ENCODE measurements at regions not wholly inside any gene's neighbourhood (a gene's known extent, or its start where the extent isn't known, plus 50 kb on each side); places are given as distances from the start of the nearest gene placed in this dataset.

- peaks cover 30% of the 10 kb centered on the region for H3K4me1 ChIP-seq (ENCODE audit: control insufficient read depth, extremely low read depth, insufficient read depth, low read length)
- FAIRE-seq (peak; percentile 99), DNase-seq (ENCODE audit: low read depth, low spot score) (peak; percentile 93)
- H3K9ac ChIP-seq (ENCODE audit: control insufficient read depth, extremely low read depth, insufficient read depth, low read length), result no peak overlapping the region
- no peaks in the 10 kb centered on the region for H3K27me3 ChIP-seq (ENCODE audit: control insufficient read depth, extremely low read depth, insufficient read depth, low read length)
- peak overlapping the region; percentile 68 for H3K4me2 ChIP-seq (ENCODE audit: control insufficient read depth, extremely low read depth, insufficient read depth, low read depth, low read length)
- no peak for TF ChIP-seq EZH2 (IDR thresholded peaks at IDR 0.05; ENCODE audit: low read length)
- TF ChIP-seq, protein P1, sequence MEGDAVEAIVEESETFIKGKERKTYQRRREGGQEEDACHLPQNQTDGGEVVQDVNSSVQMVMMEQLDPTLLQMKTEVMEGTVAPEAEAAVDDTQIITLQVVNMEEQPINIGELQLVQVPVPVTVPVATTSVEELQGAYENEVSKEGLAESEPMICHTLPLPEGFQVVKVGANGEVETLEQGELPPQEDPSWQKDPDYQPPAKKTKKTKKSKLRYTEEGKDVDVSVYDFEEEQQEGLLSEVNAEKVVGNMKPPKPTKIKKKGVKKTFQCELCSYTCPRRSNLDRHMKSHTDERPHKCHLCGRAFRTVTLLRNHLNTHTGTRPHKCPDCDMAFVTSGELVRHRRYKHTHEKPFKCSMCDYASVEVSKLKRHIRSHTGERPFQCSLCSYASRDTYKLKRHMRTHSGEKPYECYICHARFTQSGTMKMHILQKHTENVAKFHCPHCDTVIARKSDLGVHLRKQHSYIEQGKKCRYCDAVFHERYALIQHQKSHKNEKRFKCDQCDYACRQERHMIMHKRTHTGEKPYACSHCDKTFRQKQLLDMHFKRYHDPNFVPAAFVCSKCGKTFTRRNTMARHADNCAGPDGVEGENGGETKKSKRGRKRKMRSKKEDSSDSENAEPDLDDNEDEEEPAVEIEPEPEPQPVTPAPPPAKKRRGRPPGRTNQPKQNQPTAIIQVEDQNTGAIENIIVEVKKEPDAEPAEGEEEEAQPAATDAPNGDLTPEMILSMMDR (optimal IDR thresholded peaks at IDR 0.05 in 1 of 3, IDR thresholded peaks at IDR 0.05 in 1 of 3, conservative IDR thresholded peaks at IDR 0.05 in 1 of 3; ENCODE audit: extremely low read depth in 1 of 3, insufficient read depth in 2 of 3, low read length in 3 of 3), result no peak
- H4K20me1 ChIP-seq (ENCODE audit: control insufficient read depth, extremely low read depth, insufficient read depth, low read length), result no peaks in the 10 kb centered on the region
- dilution Hi-C loops (cut with MboI; ENCODE audit: extremely low pct_ligation_motif_present, low sequenced_read_pairs), result no loop called here
- peak overlapping the region; percentile 21 for H2AFZ ChIP-seq (ENCODE audit: control insufficient read depth, low read length)
- no peaks in the 10 kb centered on the region for H3K9me1 ChIP-seq (ENCODE audit: control insufficient read depth, extremely low read depth, insufficient read depth, low read length)
- peak overlapping the region; percentile 64 for H3K27ac ChIP-seq (ENCODE audit: control insufficient read depth, insufficient read depth, low read length)
- H3K36me3 ChIP-seq (ENCODE audit: control insufficient read depth in 2 of 2, extremely low read depth in 1 of 2, insufficient read depth in 2 of 2, low read length in 2 of 2), result no peaks in the 10 kb centered on the region
- peak overlapping the region; percentile 1 to 15 (median 3) for H3K4me3 ChIP-seq (ENCODE audit: control insufficient read depth in 2 of 3, extremely low read depth in 1 of 3, insufficient read depth in 2 of 3, low read depth in 1 of 3, low read length in 3 of 3)
- H3K79me2 ChIP-seq (ENCODE audit: control insufficient read depth, insufficient read depth, low read length), result no peaks in the 10 kb centered on the region
- no peaks in the 10 kb centered on the region for H3K9me3 ChIP-seq (ENCODE audit: control insufficient read depth, low read depth, low read length)
Measured at GRCh38 chr4:123832173-123833026, 435.8 kb downstream of the SPRY1 start.

DNA sequence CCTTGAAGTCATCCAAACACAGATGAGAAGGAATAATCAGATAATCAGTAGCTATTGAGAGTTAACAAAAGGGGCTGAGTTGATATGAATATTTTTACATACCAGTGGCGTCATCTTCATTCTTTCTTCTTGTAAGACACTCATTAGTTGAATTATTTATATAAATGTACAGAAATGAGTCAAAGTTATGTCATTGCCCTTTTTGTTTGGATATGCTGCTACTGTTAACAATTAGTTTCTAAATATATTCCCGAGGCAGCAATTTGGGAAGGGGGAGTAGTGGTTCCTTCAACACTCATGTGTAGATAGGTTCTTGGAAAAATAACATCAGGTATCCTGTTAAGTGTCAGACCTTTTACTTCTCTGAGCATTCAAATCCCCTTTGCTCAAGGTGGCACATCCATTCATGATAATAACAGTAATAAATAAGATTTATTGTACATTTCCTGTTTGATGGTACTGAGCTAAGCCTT lies 436.6 kb downstream of the SPRY1 start:
- dilution Hi-C loops (cut with MboI; ENCODE audit: extremely low pct_ligation_motif_present, low sequenced_read_pairs), result no loop called here
- no peaks in the 10 kb centered on the region for H3K36me3 ChIP-seq (ENCODE audit: control insufficient read depth in 2 of 2, extremely low read depth in 1 of 2, insufficient read depth in 2 of 2, low read length in 2 of 2)
- no peaks in the 10 kb centered on the region for H4K20me1 ChIP-seq (ENCODE audit: control insufficient read depth, extremely low read depth, insufficient read depth, low read length)
- no peak overlapping the region for H3K4me2 ChIP-seq (ENCODE audit: control insufficient read depth, extremely low read depth, insufficient read depth, low read depth, low read length)
- H3K9me3 ChIP-seq (ENCODE audit: control insufficient read depth, low read depth, low read length), result no peaks in the 10 kb centered on the region
- H3K27ac ChIP-seq (ENCODE audit: control insufficient read depth, insufficient read depth, low read length), result peak overlapping the region; percentile 64
- H3K4me1 ChIP-seq (ENCODE audit: control insufficient read depth, extremely low read depth, insufficient read depth, low read length), result peaks cover 30% of the 10 kb centered on the region
- no peaks in the 10 kb centered on the region for H3K9me1 ChIP-seq (ENCODE audit: control insufficient read depth, extremely low read depth, insufficient read depth, low read length)
- FAIRE-seq (no peak), DNase-seq (ENCODE audit: low read depth, low spot score) (peak; percentile 21)
- no peak overlapping the region for H2AFZ ChIP-seq (ENCODE audit: control insufficient read depth, low read length)
- no peaks in the 10 kb centered on the region for H3K79me2 ChIP-seq (ENCODE audit: control insufficient read depth, insufficient read depth, low read length)
- H3K27me3 ChIP-seq (ENCODE audit: control insufficient read depth, extremely low read depth, insufficient read depth, low read length), result no peaks in the 10 kb centered on the region
- H3K9ac ChIP-seq (ENCODE audit: control insufficient read depth, extremely low read depth, insufficient read depth, low read length), result no peak overlapping the region
- peak overlapping the region in 1 of 3 experiments; percentile 16 for H3K4me3 ChIP-seq (ENCODE audit: control insufficient read depth in 2 of 3, extremely low read depth in 1 of 3, insufficient read depth in 2 of 3, low read depth in 1 of 3, low read length in 3 of 3)
- no peak for TF ChIP-seq EZH2 (IDR thresholded peaks at IDR 0.05; ENCODE audit: low read length)
- TF ChIP-seq, protein P1 (optimal IDR thresholded peaks at IDR 0.05 in 1 of 3, IDR thresholded peaks at IDR 0.05 in 1 of 3, conservative IDR thresholded peaks at IDR 0.05 in 1 of 3; ENCODE audit: extremely low read depth in 1 of 3, insufficient read depth in 2 of 3, low read length in 3 of 3), result no peak
